Cardiac fibroblast (primary cell): ENCODE measurements at regions not wholly inside any gene's neighbourhood (a gene's known extent, or its start where the extent isn't known, plus 50 kb on each side); places are given as distances from the start of the nearest gene placed in this dataset.

ENCODE experiments used
- DNase-seq, 2 donors: peaks; one replicate each; pipeline versions ENCODE4 v3.0.0 to v3.0.0-alpha.2; 2010; ENCODE audit warnings: low read depth in 2 of 2
- H3K4me3 ChIP-seq, 2 donors: replicated peaks in 1 of 2; 1 replicate in 1 of 2; 2 replicates in 1 of 2; pipeline ENCODE4 v1.5.1; 2011; ENCODE audit warnings: low read depth in 2 of 2, low read length in 2 of 2, mild to moderate bottlenecking in 2 of 2, moderate library complexity in 1 of 2
- CTCF ChIP-seq: IDR thresholded peaks from one replicate; pipeline ENCODE4 v1.5.1; 2011; ENCODE audit warnings: low read depth, mild to moderate bottlenecking, low read length, inconsistent platforms

DNA sequence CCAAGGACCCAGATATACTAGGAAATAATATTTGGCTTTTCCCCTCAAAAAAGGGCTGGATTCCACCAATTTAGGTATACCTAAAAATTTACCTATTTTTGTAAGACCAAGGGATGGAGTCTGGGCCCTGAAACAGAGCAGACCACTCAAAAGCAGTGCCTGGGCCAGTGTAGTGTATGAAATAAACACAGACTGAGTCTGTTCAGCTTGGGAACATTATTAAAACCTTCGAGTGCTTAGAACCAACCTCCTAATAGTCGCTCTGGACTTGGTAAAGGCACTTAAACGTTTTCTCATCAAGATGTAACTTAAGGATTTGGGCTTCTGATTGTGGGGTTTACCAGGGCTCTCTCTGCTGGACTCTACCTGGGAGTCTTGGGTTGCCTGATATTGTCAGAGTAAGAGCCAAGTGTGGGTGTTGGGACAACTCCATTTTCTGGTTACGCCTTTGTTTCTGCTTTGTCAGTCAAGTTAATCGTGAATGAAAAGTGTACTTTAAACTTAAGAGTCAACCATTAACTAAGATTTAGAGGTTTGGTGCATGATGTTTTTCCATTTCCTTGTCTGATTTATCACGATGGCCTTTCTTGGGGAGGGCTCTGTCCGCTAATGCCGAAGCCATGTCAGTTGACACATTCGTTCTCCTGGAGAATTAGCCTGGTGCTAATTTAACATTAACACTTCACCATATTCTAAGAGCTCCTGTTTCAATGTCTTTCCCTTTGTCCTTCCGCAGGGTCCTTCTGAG is 221.0 kb upstream of the TPM1 start:
- TF ChIP-seq CTCF: no peak

GRCh38 chr15:62822228-62822627 is 220.3 kb upstream of the TPM1 start:
- no peak for DNase-seq
- H3K4me3 ChIP-seq: no peak overlapping the region
- TF ChIP-seq CTCF: no peak

More for the DNA sequence above, 221.0 kb upstream of the TPM1 start:
- no peak overlapping the region for H3K4me3 ChIP-seq
- DNase-seq: no peak

- no peak overlapping the region for H3K4me3 ChIP-seq
- TF ChIP-seq CTCF: no peak
- DNase-seq: no peak
These were observed 219.0 kb upstream of the TPM1 start for GRCh38 chr15:62823561-62823960.

- TF ChIP-seq CTCF: no peak
- DNase-seq: peak; percentile 52 to 81
- no peak overlapping the region for H3K4me3 ChIP-seq
These were observed 218.2 kb upstream of the TPM1 start for GRCh38 chr15:62824111-62825015.

DNA sequence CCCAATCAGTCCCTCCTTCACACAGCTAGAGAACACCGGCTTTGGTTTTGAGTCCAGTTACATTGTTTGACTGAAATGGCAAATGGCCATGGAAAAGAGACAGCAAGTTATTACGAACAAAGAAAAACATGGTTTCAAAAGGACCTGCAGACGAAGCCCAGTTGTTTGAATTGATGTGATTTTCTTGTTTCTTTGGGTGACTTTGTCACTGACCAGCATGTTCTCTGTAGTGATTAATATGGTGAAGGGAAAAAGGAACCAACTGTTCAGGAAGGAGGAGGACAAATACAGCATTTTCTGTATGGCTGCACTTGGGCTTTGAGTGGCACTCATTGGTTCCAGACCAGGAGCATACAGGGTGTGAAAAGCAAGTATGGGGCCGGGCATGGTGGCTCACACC is 217.4 kb upstream of the TPM1 start:
- no peak for DNase-seq
- no peak for TF ChIP-seq CTCF
- no peak overlapping the region for H3K4me3 ChIP-seq

DNA sequence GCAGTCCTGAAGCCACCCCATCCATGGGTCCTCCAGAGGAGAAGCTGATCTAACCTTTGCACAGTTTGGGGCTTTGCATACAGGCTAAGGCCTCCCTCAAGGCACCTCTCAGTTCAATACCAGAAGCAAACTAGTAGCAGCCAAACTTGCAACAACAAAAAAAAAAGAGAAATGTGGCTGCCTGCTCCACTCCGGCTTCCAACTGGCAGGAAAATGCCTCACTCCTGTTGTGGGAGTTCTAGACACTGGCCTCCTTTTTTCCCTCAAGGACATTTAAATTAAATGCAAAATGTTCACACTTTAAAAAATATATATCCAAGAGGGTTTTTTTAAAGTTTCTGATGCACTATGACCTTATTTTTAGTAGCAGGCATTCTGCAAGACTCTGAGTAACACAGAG is 216.0 kb upstream of the TPM1 start:
- no peak for TF ChIP-seq CTCF
- no peak overlapping the region for H3K4me3 ChIP-seq
- DNase-seq: no peak
